HG02678 (cell line): ENCODE measurements at regions not wholly inside any gene's neighbourhood (a gene's known extent, or its start where the extent isn't known, plus 50 kb on each side); places are given as distances from the start of the nearest gene placed in this dataset.

ENCODE experiments used
- ATAC-seq: cut with Tn5 transposase; IDR thresholded peaks from one replicate; pipeline ENCODE4 v1.9.1; 2021; ENCODE audit warnings: mild to moderate bottlenecking, moderate library complexity; ENCODE audit not compliant: unreplicated experiment

GRCh38 chr5:3883040-3883439 is 287.4 kb downstream of the IRX1 start:
- ATAC-seq: no peak

- no peak for ATAC-seq
Measured at GRCh38 chr5:3886524-3887451, 291.2 kb downstream of the IRX1 start.

GRCh38 chr5:3888310-3888709 is 292.7 kb downstream of the IRX1 start:
- ATAC-seq: no peak

- ATAC-seq: no peak
Measured at GRCh38 chr5:3889412-3890142, 293.9 kb downstream of the IRX1 start.

- ATAC-seq: no peak
Measured at GRCh38 chr5:3891113-3891512, 295.5 kb downstream of the IRX1 start.

- ATAC-seq: no peak
Measured at GRCh38 chr5:3893527-3893926, 297.9 kb downstream of the IRX1 start.

GRCh38 chr5:3893975-3894374 is 298.3 kb downstream of the IRX1 start:
- ATAC-seq: no peak

- no peak for ATAC-seq
Measured at GRCh38 chr5:3896098-3896497, 300.5 kb downstream of the IRX1 start.

- ATAC-seq: no peak
Measured at GRCh38 chr5:3899093-3899492, 303.5 kb downstream of the IRX1 start.

GRCh38 chr5:3904584-3904983 is 309.0 kb downstream of the IRX1 start:
- no peak for ATAC-seq

GRCh38 chr5:3905031-3905430 is 309.4 kb downstream of the IRX1 start:
- no peak for ATAC-seq

GRCh38 chr5:3905521-3905920 is 309.9 kb downstream of the IRX1 start:
- ATAC-seq: no peak

- ATAC-seq: no peak
Measured at GRCh38 chr5:3911111-3911510, 315.5 kb downstream of the IRX1 start.

GRCh38 chr5:3911773-3912172 is 316.1 kb downstream of the IRX1 start:
- no peak for ATAC-seq

- no peak for ATAC-seq
Measured at GRCh38 chr5:3912790-3913189, 317.2 kb downstream of the IRX1 start.

GRCh38 chr5:3913279-3913678 is 317.6 kb downstream of the IRX1 start:
- ATAC-seq: no peak

GRCh38 chr5:3925022-3925421 is 329.4 kb downstream of the IRX1 start:
- no peak for ATAC-seq

- ATAC-seq: no peak
Measured at GRCh38 chr5:3925935-3926334, 330.3 kb downstream of the IRX1 start.

GRCh38 chr5:3929799-3930198 is 334.2 kb downstream of the IRX1 start:
- ATAC-seq: no peak

- no peak for ATAC-seq
Measured at GRCh38 chr5:3931976-3932375, 336.3 kb downstream of the IRX1 start.

- ATAC-seq: no peak
Measured at GRCh38 chr5:3933536-3933935, 337.9 kb downstream of the IRX1 start.

GRCh38 chr5:3933966-3934365 is 338.3 kb downstream of the IRX1 start:
- ATAC-seq: no peak
